H9 (cell line): ENCODE measurements at regions not wholly inside any gene's neighbourhood (a gene's known extent, or its start where the extent isn't known, plus 50 kb on each side); places are given as distances from the start of the nearest gene placed in this dataset.

Source experiments
- DNase-seq: peaks from one replicate; pipeline ENCODE4 v3.0.0-alpha.2; 2017
- H2AFZ ChIP-seq: one replicate; pipeline ENCODE4 v1.6.1; 2013; ENCODE audit warnings: mild to moderate bottlenecking, low read length, control low read depth, moderate library complexity
- H2AK5ac ChIP-seq: 2 replicates; pipeline ENCODE4 v1.6.1; 2013; ENCODE audit warnings: low read length, control low read depth, mixed read lengths; ENCODE audit not compliant: insufficient read length
- H2BK120ac ChIP-seq: one replicate; pipeline ENCODE4 v1.6.1; 2013; ENCODE audit warnings: low read depth, mild to moderate bottlenecking, low read length, control low read depth, inconsistent platforms; ENCODE audit not compliant: poor library complexity, severe bottlenecking
- H2BK12ac ChIP-seq: 2 replicates; pipeline ENCODE4 v1.6.1; 2013; ENCODE audit warnings: low read length, control low read depth, mixed read lengths, low read depth; ENCODE audit not compliant: insufficient read length
- H2BK15ac ChIP-seq: 2 replicates; pipeline ENCODE4 v1.6.1; 2013; ENCODE audit warnings: low read depth, low read length, control low read depth
- H2BK20ac ChIP-seq: one replicate; pipeline ENCODE4 v1.6.1; 2013; ENCODE audit warnings: low read depth, mild to moderate bottlenecking, low read length, control low read depth, inconsistent platforms; ENCODE audit not compliant: poor library complexity, severe bottlenecking
- H2BK5ac ChIP-seq: 2 replicates; pipeline ENCODE4 v1.6.1; 2013; ENCODE audit warnings: low read length, control low read depth, mixed read lengths; ENCODE audit not compliant: insufficient read length
- H3K14ac ChIP-seq: 2 replicates; pipeline ENCODE4 v1.6.1; 2013; ENCODE audit warnings: low read length, control low read depth; ENCODE audit not compliant: insufficient read depth
- H3K18ac ChIP-seq: 2 replicates; pipeline ENCODE4 v1.6.1; 2013; ENCODE audit warnings: low read depth, mild to moderate bottlenecking, mixed read lengths, low read length, control low read depth; ENCODE audit not compliant: insufficient read length
- H3K23ac ChIP-seq: 2 replicates; pipeline ENCODE4 v1.6.1; 2013; ENCODE audit warnings: low read length, control low read depth, mixed read lengths, low read depth; ENCODE audit not compliant: insufficient read length
- H3K23me2 ChIP-seq: 2 replicates; pipeline ENCODE4 v1.6.1; 2013; ENCODE audit warnings: low read depth, mild to moderate bottlenecking, mixed read lengths, low read length, control low read depth; ENCODE audit not compliant: insufficient read length, poor library complexity, severe bottlenecking
- H3K27ac ChIP-seq: 2 replicates; pipeline ENCODE4 v1.5.1; 2013; ENCODE audit warnings: low read length, control low read depth, mixed read lengths, low read depth; ENCODE audit not compliant: insufficient read length
- H3K27me3 ChIP-seq: 2 replicates; pipeline ENCODE4 v1.6.1; 2013; ENCODE audit warnings: low read length, control low read depth, inconsistent platforms; ENCODE audit not compliant: insufficient read depth
- H3K4ac ChIP-seq: 2 replicates; pipeline ENCODE4 v1.6.1; 2013; ENCODE audit warnings: low read depth, mild to moderate bottlenecking, control low read depth, inconsistent platforms, low read length, moderate library complexity
- H3K4me1 ChIP-seq: 2 replicates; pipeline ENCODE4 v1.6.1; 2013; ENCODE audit warnings: low read length, control low read depth, inconsistent platforms; ENCODE audit not compliant: insufficient read depth
- H3K4me2 ChIP-seq: 2 replicates; pipeline ENCODE4 v1.6.1; 2013; ENCODE audit warnings: low read length, control low read depth, mixed read lengths; ENCODE audit not compliant: insufficient read length, insufficient read depth
- H3K56ac ChIP-seq: 2 replicates; pipeline ENCODE4 v1.6.1; 2013; ENCODE audit warnings: low read depth, mild to moderate bottlenecking, mixed read lengths, low read length, control low read depth; ENCODE audit not compliant: insufficient read length
- H3K79me1 ChIP-seq: 2 replicates; pipeline ENCODE4 v1.6.1; 2013; ENCODE audit warnings: low read depth, mild to moderate bottlenecking, moderate library complexity, low read length, control low read depth, inconsistent platforms; ENCODE audit not compliant: insufficient read depth, poor library complexity, severe bottlenecking
- H3K79me2 ChIP-seq: 2 replicates; pipeline ENCODE4 v1.6.1; 2013; ENCODE audit warnings: low read length, control low read depth, inconsistent platforms; ENCODE audit not compliant: insufficient read depth
- H3K9ac ChIP-seq: 2 replicates; pipeline ENCODE4 v1.6.1; 2013; ENCODE audit warnings: low read length, control low read depth, mixed read lengths; ENCODE audit not compliant: insufficient read length; ENCODE audit errors: extremely low read depth
- H3K9me3 ChIP-seq: one replicate; pipeline ENCODE4 v1.6.1; 2013; ENCODE audit warnings: low read depth, low read length, inconsistent platforms; ENCODE audit not compliant: control insufficient read depth
- H3T11ph ChIP-seq: one replicate; pipeline ENCODE4 v1.6.1; 2013; ENCODE audit warnings: mild to moderate bottlenecking, low read length, control low read depth, inconsistent platforms
- H4K20me1 ChIP-seq: one replicate; pipeline ENCODE4 v1.6.1; 2013; ENCODE audit not compliant: control insufficient read depth, insufficient read length, insufficient read depth
- H4K5ac ChIP-seq: 2 replicates; pipeline ENCODE4 v1.6.1; 2013; ENCODE audit warnings: low read depth, mild to moderate bottlenecking, mixed read lengths, low read length, control low read depth; ENCODE audit not compliant: insufficient read length
- H4K8ac ChIP-seq: replicated peaks from 2 replicates; pipeline ENCODE4 v1.6.1; 2013; ENCODE audit warnings: low read length, control low read depth, mixed read lengths, low read depth; ENCODE audit not compliant: insufficient read length
- H4K91ac ChIP-seq: 2 replicates; pipeline ENCODE4 v1.6.1; 2013; ENCODE audit warnings: low read depth, mild to moderate bottlenecking, moderate library complexity, mixed read lengths, low read length, control low read depth; ENCODE audit not compliant: insufficient read length
- H3K27ac Mint-ChIP-seq, 3 experiments: 2 replicates in 2 of 3; 3 replicates in 1 of 3; pipeline ENCODE4 v1.8.0; 2020 to 2021; ENCODE audit warnings: mixed read lengths in 3 of 3, mild to moderate bottlenecking in 1 of 3, moderate library complexity in 1 of 3
- H3K27me3 Mint-ChIP-seq: 2 replicates; pipeline ENCODE4 v1.8.0; 2021; ENCODE audit warnings: low read depth, mild to moderate bottlenecking, moderate library complexity, mixed read lengths
- H3K36me3 Mint-ChIP-seq, 3 experiments: 2 replicates in 2 of 3; 3 replicates in 1 of 3; pipeline ENCODE4 v1.8.0; 2020 to 2021; ENCODE audit warnings: low read depth in 3 of 3, mixed read lengths in 3 of 3; ENCODE audit not compliant: insufficient read depth in 1 of 3
- H3K4me1 Mint-ChIP-seq, 2 experiments: 2 replicates each; pipeline ENCODE4 v1.8.0; 2020; ENCODE audit warnings: mixed read lengths in 2 of 2
- H3K4me3 Mint-ChIP-seq, 2 experiments: 2 replicates in 1 of 2; 3 replicates in 1 of 2; pipeline ENCODE4 v1.8.0; 2020 to 2021; ENCODE audit warnings: mild to moderate bottlenecking in 2 of 2, mixed read lengths in 2 of 2, moderate library complexity in 1 of 2
- H3K9me3 Mint-ChIP-seq, 2 experiments: 2 replicates in 1 of 2; 3 replicates in 1 of 2; pipeline ENCODE4 v1.8.0; 2020; ENCODE audit warnings: mild to moderate bottlenecking in 2 of 2, mixed read lengths in 2 of 2, moderate library complexity in 1 of 2
- WGBS: extraction: QIAGEN DNeasy Blood & Tissue Kit; methylation state at CpG from one replicate; pipeline ENCODE4 v1.1.7; 2013; ENCODE audit warnings: missing lambda C conversion rate, low lambda C conversion rate, mixed read lengths; ENCODE audit not compliant: insufficient read length; ENCODE audit errors: extremely low coverage; 5-methylcytosine and 5-hydroxymethylcytosine counted together
- TF ChIP-seq, protein P1 (sequence below): fragments of 200-600 bp; sonication (generic); conservative IDR thresholded peaks from 3 replicates; pipeline ENCODE4 v1.8.0; 2021; ENCODE audit warnings: antibody characterized with exemption, mild to moderate bottlenecking

DNA sequence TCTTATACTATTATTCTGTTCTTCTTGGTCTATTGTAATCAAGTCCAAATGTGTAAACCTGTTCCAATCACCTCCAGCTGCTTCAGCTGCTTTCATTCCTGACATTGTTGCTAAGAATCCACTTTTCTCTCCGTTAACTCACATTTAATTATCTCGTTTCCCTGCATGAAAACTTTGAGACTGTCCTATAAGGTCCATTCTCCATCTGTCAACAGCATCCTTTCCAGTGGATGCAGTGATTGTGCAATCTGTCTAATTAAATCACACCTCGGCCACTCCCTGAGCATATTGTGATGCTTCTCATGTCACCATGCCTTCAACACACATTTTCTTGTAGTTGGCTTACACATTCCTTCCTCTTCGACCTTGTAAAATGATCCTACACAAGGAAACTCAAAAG, 1626.9 kb upstream of the SLC10A2 start:
- Histone ChIP-seq H2BK5ac (no peak overlapping the region), H3K27ac (no peak overlapping the region), H3K4me1 (no peaks in the 10 kb centered on the region), H4K91ac (no peak overlapping the region), H3K9me3 (no peaks in the 10 kb centered on the region), H3K79me2 (no peaks in the 10 kb centered on the region), H3K27me3 (no peaks in the 10 kb centered on the region), H3K18ac (no peak overlapping the region), H3K23ac (no peak overlapping the region), H3K9ac (no peak overlapping the region), H2BK12ac (no peak overlapping the region), H3K4me2 (no peak overlapping the region), H2BK20ac (no peak overlapping the region), H2AFZ (no peak overlapping the region), H3K79me1 (no peaks in the 10 kb centered on the region), H4K5ac (no peak overlapping the region), H2AK5ac (no peak overlapping the region), H3K4ac (no peak overlapping the region), H3K14ac (no peak overlapping the region), H3K23me2 (no peaks in the 10 kb centered on the region), H2BK15ac (no peak overlapping the region), H4K8ac (no peak overlapping the region), H4K20me1 (no peaks in the 10 kb centered on the region), H3T11ph (no peak overlapping the region), H2BK120ac (no peak overlapping the region), H3K56ac (no peak overlapping the region)
- WGBS, result no CpG with 5 or more reads among the region's 4 CpGs
- H3K36me3 Mint-ChIP-seq, result no peaks in the 10 kb centered on the region
- H3K4me3 Mint-ChIP-seq, result no peak overlapping the region
- H3K9me3 Mint-ChIP-seq, result no peaks in the 10 kb centered on the region; a peak in 1 of 5 replicates
- DNase-seq, result no peak
- H3K27me3 Mint-ChIP-seq, result no peaks in the 10 kb centered on the region
- no peak overlapping the region for H3K27ac Mint-ChIP-seq
- TF ChIP-seq, protein P1, sequence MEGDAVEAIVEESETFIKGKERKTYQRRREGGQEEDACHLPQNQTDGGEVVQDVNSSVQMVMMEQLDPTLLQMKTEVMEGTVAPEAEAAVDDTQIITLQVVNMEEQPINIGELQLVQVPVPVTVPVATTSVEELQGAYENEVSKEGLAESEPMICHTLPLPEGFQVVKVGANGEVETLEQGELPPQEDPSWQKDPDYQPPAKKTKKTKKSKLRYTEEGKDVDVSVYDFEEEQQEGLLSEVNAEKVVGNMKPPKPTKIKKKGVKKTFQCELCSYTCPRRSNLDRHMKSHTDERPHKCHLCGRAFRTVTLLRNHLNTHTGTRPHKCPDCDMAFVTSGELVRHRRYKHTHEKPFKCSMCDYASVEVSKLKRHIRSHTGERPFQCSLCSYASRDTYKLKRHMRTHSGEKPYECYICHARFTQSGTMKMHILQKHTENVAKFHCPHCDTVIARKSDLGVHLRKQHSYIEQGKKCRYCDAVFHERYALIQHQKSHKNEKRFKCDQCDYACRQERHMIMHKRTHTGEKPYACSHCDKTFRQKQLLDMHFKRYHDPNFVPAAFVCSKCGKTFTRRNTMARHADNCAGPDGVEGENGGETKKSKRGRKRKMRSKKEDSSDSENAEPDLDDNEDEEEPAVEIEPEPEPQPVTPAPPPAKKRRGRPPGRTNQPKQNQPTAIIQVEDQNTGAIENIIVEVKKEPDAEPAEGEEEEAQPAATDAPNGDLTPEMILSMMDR, result no peak
- H3K4me1 Mint-ChIP-seq, result no peaks in the 10 kb centered on the region
